GM23338 (cell line): ENCODE measurements at regions not wholly inside any gene's neighbourhood (a gene's known extent, or its start where the extent isn't known, plus 50 kb on each side); places are given as distances from the start of the nearest gene placed in this dataset.

ENCODE experiments used
- CREB1 ChIP-seq: fragments of 250-450 bp; sonication (Bioruptor Pico); IDR thresholded peaks from 2 replicates; pipeline ENCODE4 v1.5.0; 2020; ENCODE audit warnings: low read depth, mild to moderate bottlenecking, moderate library complexity
- CTCF ChIP-seq, 2 experiments: fragments of 200-600 bp in 1 of 2; sonication (generic) in 1 of 2; conservative IDR thresholded peaks; 2 replicates each; pipeline versions ENCODE4 v1.5.1 to v1.6.1; 2016 to 2017; ENCODE audit warnings: antibody characterized with exemption in 2 of 2, low read depth in 2 of 2, mild to moderate bottlenecking in 2 of 2, moderate library complexity in 1 of 2
- ETS1 ChIP-seq: IDR thresholded peaks from 2 replicates; pipeline ENCODE4 v1.6.1; 2016; ENCODE audit warnings: antibody characterized with exemption
- EZH2 ChIP-seq: fragments of 200-600 bp; sonication (generic); IDR thresholded peaks from one replicate; pipeline ENCODE4 v1.8.0; 2017; ENCODE audit warnings: antibody characterized with exemption, mild to moderate bottlenecking, low read depth; ENCODE audit not compliant: unreplicated experiment
- EZH2phosphoT487 ChIP-seq: fragments of 200-600 bp; sonication (generic); IDR thresholded peaks from one replicate; pipeline ENCODE4 v1.8.1; 2018; ENCODE audit warnings: antibody characterized with exemption; ENCODE audit not compliant: unreplicated experiment
- JUNB ChIP-seq: IDR thresholded peaks from one replicate; pipeline ENCODE4 v1.6.1; 2016; ENCODE audit warnings: antibody characterized with exemption; ENCODE audit not compliant: unreplicated experiment
- NANOG ChIP-seq: IDR thresholded peaks from 2 replicates; pipeline ENCODE4 v1.6.1; 2016; ENCODE audit warnings: antibody characterized with exemption, borderline replicate concordance
- POLR2AphosphoS5 ChIP-seq: IDR thresholded peaks from 2 replicates; pipeline ENCODE4 v1.6.1; 2016; ENCODE audit warnings: antibody characterized with exemption, low read depth
- REST ChIP-seq: IDR thresholded peaks from one replicate; pipeline ENCODE4 v1.6.1; 2018; ENCODE audit warnings: antibody characterized with exemption; ENCODE audit not compliant: unreplicated experiment
- STAT1 ChIP-seq: IDR thresholded peaks from one replicate; pipeline ENCODE4 v1.6.1; 2016; ENCODE audit warnings: antibody characterized with exemption; ENCODE audit not compliant: unreplicated experiment
- ZNF114 ChIP-seq: fragments of 250-450 bp; sonication (Bioruptor Pico); IDR thresholded peaks from 2 replicates; pipeline ENCODE4 v1.5.0; 2020; ENCODE audit warnings: mild to moderate bottlenecking, moderate library complexity
- ZNF331 ChIP-seq: fragments of 250-450 bp; sonication (Bioruptor Pico); IDR thresholded peaks from 2 replicates; pipeline ENCODE4 v1.5.0; 2020; ENCODE audit warnings: low read depth, mild to moderate bottlenecking, moderate library complexity
- ZNF462 ChIP-seq: fragments of 250-450 bp; sonication (Bioruptor Pico); IDR thresholded peaks from 2 replicates; pipeline ENCODE4 v1.5.0; 2020; ENCODE audit warnings: mild to moderate bottlenecking, moderate library complexity

GRCh38 chr13:33459702-33460101 is 174.1 kb upstream of the STARD13 start:
- TF ChIP-seq JUNB (no peak), POLR2AphosphoS5 (no peak), CTCF (conservative IDR thresholded peaks at IDR 0.05; ENCODE audit: low read depth in 2 of 2) (no peak), CREB1 (CRISPR knock-in tag) (no peak), ZNF331 (CRISPR knock-in tag) (no peak), REST (no peak), EZH2phosphoT487 (no peak), EZH2 (no peak), ETS1 (no peak), ZNF114 (CRISPR knock-in tag) (no peak), ZNF462 (CRISPR knock-in tag) (no peak), STAT1 (no peak), NANOG (no peak)
